ENCODE measurements at regions not wholly inside any gene's neighbourhood (a gene's known extent, or its start where the extent isn't known, plus 50 kb on each side); places are given as distances from the start of the nearest gene placed in this dataset.

DNA sequence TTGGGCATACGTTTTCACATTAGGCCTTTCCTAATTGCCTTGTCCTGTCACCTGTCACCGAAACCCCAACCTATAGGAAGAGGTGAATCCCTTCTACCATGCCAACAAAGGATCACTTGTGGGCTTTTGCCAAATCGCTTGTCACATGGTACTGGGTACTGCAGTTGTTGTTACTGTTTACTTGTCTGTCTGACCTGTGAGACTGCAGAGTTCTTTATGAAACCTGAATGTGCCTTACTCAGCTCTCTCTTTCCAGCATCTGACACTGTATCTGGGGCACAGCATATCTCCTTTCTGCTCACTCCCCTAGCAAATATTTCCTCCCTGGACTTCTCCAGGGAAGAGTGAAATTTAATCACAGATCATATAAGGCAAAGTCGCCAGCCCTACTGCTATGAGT is 1272.4 kb downstream of the CDH8 start:
- no peak for DNase-seq
- TF ChIP-seq POLR2A (IDR thresholded peaks at IDR 0.05): no peak
- TF ChIP-seq, protein P1, sequence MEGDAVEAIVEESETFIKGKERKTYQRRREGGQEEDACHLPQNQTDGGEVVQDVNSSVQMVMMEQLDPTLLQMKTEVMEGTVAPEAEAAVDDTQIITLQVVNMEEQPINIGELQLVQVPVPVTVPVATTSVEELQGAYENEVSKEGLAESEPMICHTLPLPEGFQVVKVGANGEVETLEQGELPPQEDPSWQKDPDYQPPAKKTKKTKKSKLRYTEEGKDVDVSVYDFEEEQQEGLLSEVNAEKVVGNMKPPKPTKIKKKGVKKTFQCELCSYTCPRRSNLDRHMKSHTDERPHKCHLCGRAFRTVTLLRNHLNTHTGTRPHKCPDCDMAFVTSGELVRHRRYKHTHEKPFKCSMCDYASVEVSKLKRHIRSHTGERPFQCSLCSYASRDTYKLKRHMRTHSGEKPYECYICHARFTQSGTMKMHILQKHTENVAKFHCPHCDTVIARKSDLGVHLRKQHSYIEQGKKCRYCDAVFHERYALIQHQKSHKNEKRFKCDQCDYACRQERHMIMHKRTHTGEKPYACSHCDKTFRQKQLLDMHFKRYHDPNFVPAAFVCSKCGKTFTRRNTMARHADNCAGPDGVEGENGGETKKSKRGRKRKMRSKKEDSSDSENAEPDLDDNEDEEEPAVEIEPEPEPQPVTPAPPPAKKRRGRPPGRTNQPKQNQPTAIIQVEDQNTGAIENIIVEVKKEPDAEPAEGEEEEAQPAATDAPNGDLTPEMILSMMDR (IDR thresholded peaks at IDR 0.05): no peak
- whole genome bisulfite sequencing, 2 donors: 81 to 94% methylated on average over 4 of the region's 4 CpGs
- intact Hi-C loops (cut with DNase I; ENCODE audit: low total_unique reads): no loop called here
- H3K4me3 ChIP-seq: no peak overlapping the region
- no peaks in the 10 kb centered on the region for H3K4me1 ChIP-seq
- H3K27ac ChIP-seq: no peak overlapping the region
- no peaks in the 10 kb centered on the region for H3K9me3 ChIP-seq
- no peaks in the 10 kb centered on the region for H3K27me3 ChIP-seq
- H3K36me3 ChIP-seq (ENCODE audit: low read depth, missing control alignments): no peaks in the 10 kb centered on the region

DNA sequence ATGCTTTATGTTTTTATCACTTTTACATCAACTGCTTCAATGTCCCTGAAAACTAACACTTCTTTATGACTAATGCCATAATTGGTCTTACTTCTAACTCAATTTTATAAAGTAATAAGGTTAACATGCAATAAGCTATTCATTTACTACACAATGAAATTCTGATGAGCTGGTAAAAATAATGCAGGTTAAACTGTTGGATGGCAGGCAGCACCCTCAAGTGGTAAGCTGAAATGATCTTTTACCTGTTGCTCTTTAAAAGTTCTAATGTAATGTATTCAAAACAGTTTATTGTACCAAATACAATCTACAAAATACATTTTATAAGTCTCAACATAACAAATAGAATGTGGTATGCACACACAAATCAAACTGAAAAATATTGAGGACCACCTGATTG is 1280.3 kb downstream of the CDH8 start:
- Histone ChIP-seq H3K27ac (no peak overlapping the region), H3K27me3 (no peaks in the 10 kb centered on the region), H3K4me1 (no peaks in the 10 kb centered on the region), H3K36me3 (ENCODE audit: low read depth, missing control alignments) (no peaks in the 10 kb centered on the region), H3K9me3 (no peaks in the 10 kb centered on the region), H3K4me3 (no peak overlapping the region)
- intact Hi-C loops (cut with DNase I; ENCODE audit: low total_unique reads): no loop called here
- TF ChIP-seq, protein P1 (IDR thresholded peaks at IDR 0.05): no peak
- TF ChIP-seq POLR2A (IDR thresholded peaks at IDR 0.05): no peak
- no peak for DNase-seq

DNA sequence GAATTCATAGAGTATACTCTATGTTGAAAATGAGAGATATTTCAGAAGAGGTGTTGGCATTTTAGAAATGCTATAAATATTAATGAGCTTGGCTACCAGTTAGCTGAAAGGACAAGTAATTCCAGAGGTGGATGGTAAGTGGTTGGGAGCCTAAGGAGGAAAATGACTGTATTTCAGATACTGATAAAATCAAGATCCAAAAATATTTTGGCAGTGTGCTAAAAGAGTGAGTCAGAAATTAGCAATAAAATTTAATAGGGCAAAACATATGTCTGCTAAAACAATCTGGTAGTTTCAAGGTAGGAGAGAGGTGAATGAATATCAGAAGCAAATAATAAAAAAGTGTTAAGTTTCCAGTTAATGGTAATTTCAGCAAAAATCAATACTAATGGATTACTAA is 1287.9 kb downstream of the CDH8 start:
- TF ChIP-seq POLR2A (IDR thresholded peaks at IDR 0.05): no peak
- TF ChIP-seq, protein P1 (IDR thresholded peaks at IDR 0.05): no peak
- H3K4me1 ChIP-seq: no peaks in the 10 kb centered on the region
- H3K36me3 ChIP-seq (ENCODE audit: low read depth, missing control alignments): no peaks in the 10 kb centered on the region
- H3K4me3 ChIP-seq: no peak overlapping the region
- no peak overlapping the region for H3K27ac ChIP-seq
- H3K27me3 ChIP-seq: no peaks in the 10 kb centered on the region
- no peak for DNase-seq
- H3K9me3 ChIP-seq: no peaks in the 10 kb centered on the region
- intact Hi-C loops (cut with DNase I; ENCODE audit: low total_unique reads): no loop called here

DNA sequence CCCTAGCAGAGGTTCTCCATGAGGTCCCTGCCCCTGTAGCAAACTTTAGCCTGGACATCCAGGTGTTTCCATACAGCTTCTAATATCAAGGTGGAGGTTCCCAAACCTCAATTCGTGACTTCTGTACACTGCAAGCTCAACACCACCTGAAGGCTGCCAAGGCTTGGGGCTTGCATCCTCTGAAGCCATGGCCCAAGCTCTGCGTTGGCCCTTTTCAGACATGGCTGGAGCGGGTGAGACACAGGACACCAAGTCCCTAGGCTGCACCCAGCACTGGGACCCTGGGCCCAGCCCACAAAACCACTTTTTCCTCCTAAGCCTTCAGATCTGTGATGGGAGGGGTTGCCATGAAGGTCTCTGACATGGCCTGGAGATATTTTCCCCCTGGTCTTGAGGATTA is 1292.0 kb downstream of the CDH8 start:
- Histone ChIP-seq H3K36me3 (ENCODE audit: low read depth, missing control alignments) (no peaks in the 10 kb centered on the region), H3K9me3 (no peaks in the 10 kb centered on the region), H3K4me3 (no peak overlapping the region), H3K27me3 (no peaks in the 10 kb centered on the region), H3K27ac (no peak overlapping the region), H3K4me1 (no peaks in the 10 kb centered on the region)
- intact Hi-C loops (cut with DNase I; ENCODE audit: low total_unique reads): no loop called here
- WGBS, 2 donors: 88 to 96% methylated on average over 3 of the region's 3 CpGs
- no peak for TF ChIP-seq POLR2A (IDR thresholded peaks at IDR 0.05)
- TF ChIP-seq, protein P1 (IDR thresholded peaks at IDR 0.05): no peak
- DNase-seq: no peak

DNA sequence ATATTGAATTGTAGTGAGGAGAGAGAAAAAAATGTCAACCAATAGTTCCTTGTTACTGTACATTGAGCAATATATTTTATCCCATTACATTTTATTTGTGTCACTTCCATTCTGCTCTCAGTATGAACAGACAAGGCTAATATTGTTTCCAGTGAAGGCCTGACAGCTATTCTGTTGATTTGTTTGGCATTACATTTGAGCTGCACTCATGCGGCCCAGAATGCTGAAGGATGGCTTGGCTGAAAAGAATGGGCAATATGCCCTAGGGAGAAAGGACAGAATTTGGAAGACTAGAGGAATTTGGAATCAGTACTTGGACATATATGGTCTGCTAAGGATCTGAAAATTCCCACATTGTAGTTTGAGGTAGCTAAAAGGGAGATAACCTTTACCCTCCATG is 1294.4 kb downstream of the CDH8 start:
- no peak for TF ChIP-seq POLR2A (IDR thresholded peaks at IDR 0.05)
- TF ChIP-seq, protein P1 (IDR thresholded peaks at IDR 0.05): no peak
- no peaks in the 10 kb centered on the region for H3K36me3 ChIP-seq (ENCODE audit: low read depth, missing control alignments)
- H3K4me1 ChIP-seq: no peaks in the 10 kb centered on the region
- DNase-seq: no peak
- WGBS, 2 donors: 74 to 76% methylated on average over 1 of the region's 1 CpG
- no peak overlapping the region for H3K27ac ChIP-seq
- no peak overlapping the region for H3K4me3 ChIP-seq
- intact Hi-C loops (cut with DNase I; ENCODE audit: low total_unique reads): no loop called here
- no peaks in the 10 kb centered on the region for H3K9me3 ChIP-seq
- no peaks in the 10 kb centered on the region for H3K27me3 ChIP-seq

Measured in testis (tissue), 2 donors.